DMS53 treated with DMSO at 0.1 percent for 48 hours (cell line): ENCODE measurements at regions not wholly inside any gene's neighbourhood (a gene's known extent, or its start where the extent isn't known, plus 50 kb on each side); places are given as distances from the start of the nearest gene placed in this dataset.

ENCODE experiments used
- DNase-seq: peaks from one replicate; lab custom pipeline; 2025; ENCODE audit not compliant: unreplicated experiment; lab: John Stamatoyannopoulos, UW

GRCh38 chr16:62969711-62970318, 933.6 kb upstream of the CDH8 start:
- no peak for DNase-seq

DNA sequence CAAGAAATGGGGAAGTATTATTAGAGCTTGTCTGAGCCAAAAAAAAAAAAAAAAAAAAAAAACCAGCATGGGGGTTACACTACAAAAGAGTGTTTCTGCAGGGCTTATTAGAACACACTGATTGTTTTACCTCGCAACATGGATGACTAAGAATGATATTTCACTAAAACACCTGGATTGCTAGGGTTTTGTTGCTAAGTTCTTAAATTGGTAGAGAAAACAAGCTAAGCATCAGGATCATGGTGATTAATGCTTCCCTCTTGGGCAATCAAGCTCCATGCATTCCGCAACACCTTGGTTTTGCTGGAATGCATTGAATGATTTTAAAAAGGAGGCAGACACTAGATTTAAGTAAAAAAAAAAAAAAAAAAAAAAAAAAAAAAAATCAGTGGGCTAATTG, 931.4 kb upstream of the CDH8 start:
- no peak for DNase-seq

DNA sequence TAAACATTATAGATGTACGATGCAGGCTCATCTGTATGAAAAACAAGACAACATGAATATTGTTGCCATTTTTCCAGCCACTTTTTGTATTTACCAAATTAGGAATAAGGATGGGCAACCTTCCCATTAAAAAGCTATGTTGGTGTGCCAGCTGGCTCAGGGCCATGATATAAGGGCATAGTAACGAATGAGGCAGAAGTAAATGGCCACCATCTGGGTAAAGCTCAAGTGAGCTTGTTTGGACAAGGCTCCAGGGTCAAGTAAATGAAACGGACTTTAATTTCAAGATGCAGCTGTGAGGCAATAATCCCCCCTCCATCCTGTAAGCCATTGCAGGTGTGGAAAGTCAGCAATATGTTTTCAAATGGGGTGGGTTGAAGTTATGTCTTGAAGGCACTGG, 930.9 kb upstream of the CDH8 start:
- no peak for DNase-seq

DNA sequence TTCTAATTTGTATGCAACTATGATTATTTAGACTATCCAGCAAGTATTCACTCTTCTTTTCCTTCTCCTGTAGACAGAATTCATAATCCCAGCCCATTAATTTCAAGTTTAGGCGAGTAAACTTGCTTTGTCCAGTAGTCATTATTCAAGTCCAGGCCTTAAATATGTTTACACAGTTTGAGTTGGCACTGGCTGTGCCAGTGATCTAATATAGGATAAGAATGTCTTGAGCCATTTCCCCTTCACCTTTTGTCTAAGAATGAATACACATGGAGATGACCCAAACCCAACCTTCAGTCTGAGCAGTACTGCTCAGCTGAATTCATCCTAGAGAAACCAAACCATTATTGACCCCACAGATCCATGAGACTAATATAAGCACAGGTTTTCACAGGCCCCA, 930.4 kb upstream of the CDH8 start:
- DNase-seq = no peak

- DNase-seq = no peak
Observed at GRCh38 chr16:62965831-62966230, 929.6 kb upstream of the CDH8 start.

- DNase-seq = no peak
Observed at GRCh38 chr16:62963846-62964245, 927.6 kb upstream of the CDH8 start.

DNA sequence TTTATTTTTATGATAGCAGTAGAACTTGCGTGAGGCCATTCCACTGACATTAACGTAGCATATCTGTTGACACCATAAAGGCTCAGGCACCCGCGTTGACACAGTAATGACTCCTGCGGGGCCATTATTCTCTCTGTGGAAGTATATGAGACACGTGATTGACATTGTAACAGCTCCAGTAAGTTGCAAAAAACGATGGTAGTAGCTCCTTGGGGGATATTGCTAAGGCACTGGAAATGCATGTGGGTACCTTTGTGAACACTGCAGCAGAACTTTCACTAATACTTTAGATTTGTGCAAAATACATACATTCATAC, 918.8 kb upstream of the CDH8 start:
- DNase-seq = no peak

- no peak for DNase-seq
Observed at GRCh38 chr16:62954144-62955032, 918.1 kb upstream of the CDH8 start.

GRCh38 chr16:62950351-62950750, 914.1 kb upstream of the CDH8 start:
- DNase-seq = no peak

- DNase-seq = no peak
Observed at GRCh38 chr16:62940569-62940968, 904.3 kb upstream of the CDH8 start.

DNA sequence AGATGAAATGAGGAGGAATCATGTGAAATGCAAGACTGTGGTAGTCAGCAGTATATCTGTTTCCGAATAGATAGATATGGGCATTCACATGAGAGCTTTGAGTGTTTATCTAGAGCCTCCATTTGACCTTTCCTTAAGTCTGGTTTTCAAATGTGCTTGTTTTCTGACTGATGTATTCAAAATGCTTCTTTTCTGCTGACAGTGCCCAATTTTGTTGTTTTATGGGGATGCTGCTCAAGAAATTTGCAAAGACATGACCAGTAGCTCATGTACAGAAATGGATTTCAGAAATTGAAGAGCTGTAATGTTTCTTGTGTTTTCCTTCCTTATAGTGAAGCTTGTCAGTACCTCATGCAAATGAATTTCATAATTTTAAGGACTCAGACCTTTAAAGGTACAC, 903.4 kb upstream of the CDH8 start:
- DNase-seq = no peak

- DNase-seq = no peak
Observed at GRCh38 chr16:62933929-62934328, 897.7 kb upstream of the CDH8 start.

GRCh38 chr16:62929593-62929992, 893.4 kb upstream of the CDH8 start:
- DNase-seq = no peak

DNA sequence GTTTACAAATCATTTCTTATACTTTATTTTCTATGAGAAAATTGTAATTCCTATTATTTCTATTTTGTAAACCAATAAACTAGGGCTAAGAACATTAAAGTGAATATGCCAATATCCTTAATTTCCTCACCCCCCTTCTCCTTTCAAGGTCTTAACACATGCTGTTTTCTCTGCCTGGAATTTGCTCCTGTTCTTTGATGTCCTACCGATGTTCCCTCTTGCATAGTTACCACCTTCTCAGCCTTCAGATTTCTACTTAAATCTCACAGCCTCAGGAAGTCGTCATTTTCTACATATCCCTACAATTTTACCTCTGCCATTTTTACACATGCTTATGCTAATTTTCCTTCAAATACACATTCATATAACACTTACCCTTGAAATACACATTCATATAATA, 890.9 kb upstream of the CDH8 start:
- DNase-seq = no peak

GRCh38 chr16:62926121-62926801, 890.0 kb upstream of the CDH8 start:
- no peak for DNase-seq

GRCh38 chr16:62921904-62922303, 885.7 kb upstream of the CDH8 start:
- DNase-seq = no peak

- no peak for DNase-seq
Observed at GRCh38 chr16:62913924-62914323, 877.7 kb upstream of the CDH8 start.

DNA sequence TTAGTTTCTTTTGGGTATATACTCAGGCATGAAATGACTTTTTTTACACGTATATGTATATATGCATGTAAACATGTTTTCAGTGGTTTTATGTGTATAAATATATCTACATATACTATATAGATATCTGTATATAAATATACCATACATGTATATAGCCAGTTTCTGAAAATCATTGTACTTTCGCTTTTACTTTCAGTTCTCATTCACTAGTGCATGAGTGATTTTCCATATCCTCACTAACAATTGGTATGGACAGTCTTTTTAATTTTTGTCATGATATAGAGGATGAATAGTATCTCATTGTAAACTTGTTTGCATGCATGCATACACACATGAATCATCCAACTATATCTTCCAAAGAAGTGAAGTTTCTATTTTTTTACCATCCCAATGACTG, 877.1 kb upstream of the CDH8 start:
- DNase-seq = no peak

DNA sequence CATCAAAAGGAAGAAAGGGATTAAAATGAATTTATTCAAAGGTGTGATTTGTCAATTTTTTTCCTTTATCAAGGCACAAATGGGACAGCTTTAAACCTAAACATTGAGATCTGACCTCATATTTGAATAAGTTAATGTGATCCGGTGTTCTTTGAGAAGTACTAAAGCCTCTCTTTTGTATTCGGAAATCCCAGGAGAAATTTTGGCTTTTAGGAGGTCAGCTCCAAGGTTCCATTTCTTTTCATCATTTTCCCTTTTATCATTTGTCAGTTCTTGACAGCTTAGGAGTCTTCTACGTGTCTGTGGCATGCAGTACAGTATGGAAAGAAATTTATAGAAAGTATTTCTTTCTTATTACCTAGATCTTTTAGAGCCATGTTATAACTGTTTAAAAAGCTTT, 873.4 kb upstream of the CDH8 start:
- no peak for DNase-seq

DNA sequence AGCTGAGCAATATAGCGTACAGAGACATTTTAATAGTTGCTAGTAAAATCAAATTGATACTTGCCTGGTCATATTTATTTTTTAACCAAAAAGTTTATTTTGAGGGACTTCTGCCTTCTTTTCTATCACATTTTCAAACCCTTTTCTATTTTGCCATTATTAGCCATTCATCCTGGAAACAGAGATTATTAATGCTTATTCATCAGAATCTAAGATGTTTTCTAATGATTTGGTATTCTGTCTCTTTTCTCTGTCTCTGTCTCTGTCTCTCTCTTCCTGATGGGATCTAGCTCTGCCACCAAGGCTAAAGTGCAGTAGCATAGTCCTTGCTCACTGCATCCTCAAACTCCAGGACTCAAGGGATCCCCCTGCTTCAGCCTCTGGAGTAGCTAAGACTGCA, 871.3 kb upstream of the CDH8 start:
- DNase-seq = no peak

GRCh38 chr16:62903961-62904502, 867.8 kb upstream of the CDH8 start:
- DNase-seq = no peak

- no peak for DNase-seq
Observed at GRCh38 chr16:62899737-62900136, 863.5 kb upstream of the CDH8 start.
